Right forelimb (tissue), 1 donor: ENCODE measurements at regions not wholly inside any gene's neighbourhood (a gene's known extent, or its start where the extent isn't known, plus 50 kb on each side); places are given as distances from the start of the nearest gene placed in this dataset.

ENCODE experiments used
- DNase-seq: peaks from one replicate; pipeline ENCODE4 v3.0.0-alpha.2; 2018

GRCh38 chr1:38244218-38244845 lies 197.7 kb upstream of the POU3F1 start:
- no peak for DNase-seq

GRCh38 chr1:38243106-38243505 lies 196.5 kb upstream of the POU3F1 start:
- no peak for DNase-seq

- DNase-seq, result no peak
These were observed 195.9 kb upstream of the POU3F1 start for GRCh38 chr1:38242506-38242905.

- DNase-seq, result no peak
These were observed 195.2 kb upstream of the POU3F1 start for GRCh38 chr1:38241594-38242334.

DNA sequence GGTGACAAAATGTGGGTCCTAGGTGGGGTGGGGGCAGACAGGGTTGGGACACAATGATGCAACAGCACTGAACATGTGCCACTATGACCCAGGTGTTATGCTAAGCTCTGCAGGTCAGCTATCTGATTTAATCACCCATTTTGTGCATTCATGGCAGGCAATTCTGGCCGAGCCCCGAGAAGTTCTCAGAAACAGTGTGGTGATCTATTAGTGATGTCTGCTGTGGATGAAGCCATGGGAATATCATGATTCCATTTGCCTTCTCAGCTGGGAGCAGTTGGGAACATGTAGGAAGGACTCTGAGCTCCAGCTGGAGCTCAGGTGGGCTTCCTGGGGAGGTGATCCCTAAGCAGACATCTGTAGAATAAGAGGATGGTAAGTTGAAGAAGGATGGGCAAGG lies 194.0 kb upstream of the POU3F1 start:
- no peak for DNase-seq

GRCh38 chr1:38239258-38239835 lies 192.8 kb upstream of the POU3F1 start:
- no peak for DNase-seq

GRCh38 chr1:38238294-38238693 lies 191.7 kb upstream of the POU3F1 start:
- no peak for DNase-seq

DNA sequence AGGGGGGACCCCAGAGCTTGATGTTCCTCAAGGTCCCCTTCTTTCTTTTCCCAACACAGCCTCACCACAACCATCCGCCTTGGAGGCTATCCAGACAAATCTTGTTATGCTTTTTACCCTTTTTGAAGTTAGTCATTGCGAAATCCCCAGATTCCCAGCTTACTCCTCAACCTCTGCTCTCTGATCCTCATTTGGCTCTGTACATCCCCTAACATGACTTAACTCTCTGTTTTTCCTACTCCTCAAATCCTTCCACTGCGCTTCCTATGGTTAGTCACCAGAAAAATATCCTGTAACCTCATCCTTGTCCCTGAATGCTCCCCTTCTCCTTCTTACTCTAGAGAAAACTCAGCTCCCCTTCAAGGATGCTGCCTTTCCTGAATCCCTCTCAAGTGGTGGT lies 189.1 kb upstream of the POU3F1 start:
- DNase-seq, result no peak

DNA sequence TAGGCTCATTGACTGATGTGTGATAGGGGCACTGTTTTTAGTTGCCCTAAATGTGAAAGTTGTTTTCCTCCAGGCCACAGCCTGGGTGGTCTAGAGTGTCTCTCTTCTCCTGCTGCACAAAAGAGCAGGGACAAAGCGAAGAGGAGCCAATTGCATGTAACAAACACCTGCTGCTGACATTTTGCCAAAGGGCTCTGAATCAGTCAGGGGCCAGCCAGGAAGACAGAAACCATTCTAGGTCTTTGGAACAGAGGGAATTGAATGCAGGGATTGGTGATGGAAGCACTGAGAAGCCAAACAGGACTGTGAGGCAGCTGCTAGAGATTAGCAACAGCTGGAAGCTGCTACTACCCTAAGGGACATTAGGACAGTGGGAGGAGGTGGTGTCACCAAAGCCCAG lies 185.3 kb upstream of the POU3F1 start:
- DNase-seq, result no peak

DNA sequence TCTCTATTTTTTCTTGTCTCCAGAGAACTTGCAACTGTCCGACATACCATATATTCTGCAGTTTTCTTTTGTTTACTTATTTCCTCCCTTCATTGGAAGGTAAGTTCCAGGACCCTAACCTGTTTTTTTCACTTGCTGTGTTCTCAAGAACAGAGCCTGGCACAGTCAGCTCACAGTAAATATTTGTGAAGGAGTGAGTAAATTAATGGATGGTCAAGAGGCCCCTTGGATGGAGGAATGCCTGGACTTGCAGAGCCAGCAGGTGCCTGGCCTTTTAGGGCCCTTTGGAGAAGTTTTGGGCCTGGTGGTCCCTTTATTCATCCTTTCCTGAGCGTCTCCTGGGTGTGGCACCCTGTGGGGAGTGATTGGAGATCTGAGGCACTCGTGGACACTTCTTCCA lies 182.1 kb upstream of the POU3F1 start:
- no peak for DNase-seq

GRCh38 chr1:38225745-38226144 lies 179.2 kb upstream of the POU3F1 start:
- no peak for DNase-seq

DNA sequence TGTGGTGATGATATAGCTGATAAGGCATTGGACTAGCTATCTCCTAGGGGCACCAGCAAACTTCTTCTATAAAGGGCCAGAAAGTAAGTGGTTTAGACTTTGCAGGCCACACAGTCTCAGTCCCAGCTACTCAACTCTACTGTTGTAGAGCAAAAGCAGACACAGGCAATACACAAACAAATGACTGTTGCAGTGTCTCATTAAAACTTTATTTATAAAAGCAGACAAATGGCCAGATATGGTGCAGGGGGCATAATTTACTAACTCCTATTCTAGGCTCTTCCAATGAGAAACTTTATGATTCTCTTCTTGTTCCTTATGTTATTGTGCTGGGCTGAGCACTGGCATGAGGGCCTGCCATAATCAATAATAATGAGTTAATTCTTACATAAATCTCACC lies 176.8 kb upstream of the POU3F1 start:
- DNase-seq, result no peak

GRCh38 chr1:38222891-38223290 lies 176.3 kb upstream of the POU3F1 start:
- DNase-seq, result no peak

DNA sequence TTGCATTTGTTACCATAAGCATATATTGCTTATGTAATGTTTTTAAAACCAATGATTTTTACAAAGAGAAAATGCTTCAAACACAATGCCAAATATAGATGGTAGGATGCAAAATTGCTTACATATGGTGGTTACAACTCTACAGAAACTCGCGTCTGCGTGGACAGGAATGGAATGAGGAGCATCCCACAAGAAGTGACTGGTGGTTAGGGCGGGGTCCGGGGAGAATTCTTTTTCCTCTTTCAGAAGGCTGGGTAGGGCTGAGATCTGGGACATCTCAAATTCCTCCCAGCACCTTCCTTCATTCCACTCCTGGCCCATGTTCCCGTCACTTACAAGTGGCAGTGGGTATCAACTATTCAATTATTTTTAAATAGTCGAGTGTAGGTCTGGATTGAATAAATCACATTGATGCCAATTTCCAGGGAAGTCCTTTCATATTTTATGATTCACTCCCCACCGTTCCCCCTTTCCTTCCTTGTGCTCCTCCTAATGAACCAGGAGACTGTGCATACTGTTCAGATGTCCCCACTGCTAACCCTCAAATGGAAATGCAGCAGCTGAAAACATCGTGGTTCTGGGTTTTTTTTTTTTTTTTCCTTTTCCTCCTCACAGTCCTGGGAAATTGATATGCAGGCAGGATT lies 174.5 kb upstream of the POU3F1 start:
- no peak for DNase-seq

GRCh38 chr1:38217316-38217715 lies 170.7 kb upstream of the POU3F1 start:
- no peak for DNase-seq

DNA sequence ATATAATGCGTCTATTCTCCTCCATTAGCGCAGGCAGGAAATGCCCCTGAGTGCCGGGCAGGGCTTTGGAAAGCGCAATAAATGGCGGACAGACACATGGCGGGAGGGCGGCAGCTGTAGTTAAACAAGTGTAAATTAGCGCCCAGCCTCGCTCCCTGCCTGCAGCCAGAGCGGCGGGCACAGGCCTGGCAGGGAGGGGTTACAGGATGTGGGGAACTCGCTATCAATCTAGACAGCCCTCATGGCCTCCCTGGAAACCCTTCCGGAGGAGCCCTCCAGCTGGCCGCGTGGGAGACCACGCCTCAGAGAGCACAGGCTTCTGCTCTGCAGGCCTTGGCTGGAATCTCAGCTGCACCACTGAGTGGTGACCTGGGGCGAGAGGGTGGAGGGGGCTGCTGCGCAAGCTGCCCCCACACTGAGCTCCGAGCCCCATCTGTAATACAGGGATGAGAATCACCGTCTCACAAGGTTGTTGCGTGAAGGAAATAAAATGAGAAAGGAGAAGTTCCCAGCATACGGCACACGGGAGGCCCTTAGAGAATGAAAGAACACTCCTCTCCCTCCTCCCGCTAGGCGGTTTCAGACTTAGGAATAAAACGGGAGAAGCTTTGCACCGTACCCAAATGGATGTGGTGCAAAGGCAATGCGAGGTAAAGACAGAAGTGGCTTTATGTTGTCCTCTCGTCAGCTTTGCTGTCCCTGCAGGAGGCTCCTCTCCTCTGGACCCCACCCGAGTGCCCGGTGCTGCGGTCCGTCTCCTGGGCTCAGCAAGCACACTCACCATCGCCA lies 167.2 kb upstream of the POU3F1 start:
- no peak for DNase-seq

DNA sequence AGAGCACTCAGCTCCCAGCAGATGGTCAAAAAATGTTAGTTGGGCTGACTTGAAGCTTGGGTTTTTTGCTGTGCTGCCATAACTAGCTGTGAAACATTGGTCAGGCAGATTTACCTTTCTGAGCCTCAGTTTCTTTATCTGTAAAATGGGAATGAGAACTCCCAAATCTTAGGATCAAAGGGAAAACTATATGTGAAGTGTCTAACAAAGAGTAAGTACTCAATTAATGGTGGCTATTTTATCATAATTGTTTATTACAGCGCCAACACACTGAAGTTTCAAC lies 164.2 kb upstream of the POU3F1 start:
- DNase-seq, result no peak

DNA sequence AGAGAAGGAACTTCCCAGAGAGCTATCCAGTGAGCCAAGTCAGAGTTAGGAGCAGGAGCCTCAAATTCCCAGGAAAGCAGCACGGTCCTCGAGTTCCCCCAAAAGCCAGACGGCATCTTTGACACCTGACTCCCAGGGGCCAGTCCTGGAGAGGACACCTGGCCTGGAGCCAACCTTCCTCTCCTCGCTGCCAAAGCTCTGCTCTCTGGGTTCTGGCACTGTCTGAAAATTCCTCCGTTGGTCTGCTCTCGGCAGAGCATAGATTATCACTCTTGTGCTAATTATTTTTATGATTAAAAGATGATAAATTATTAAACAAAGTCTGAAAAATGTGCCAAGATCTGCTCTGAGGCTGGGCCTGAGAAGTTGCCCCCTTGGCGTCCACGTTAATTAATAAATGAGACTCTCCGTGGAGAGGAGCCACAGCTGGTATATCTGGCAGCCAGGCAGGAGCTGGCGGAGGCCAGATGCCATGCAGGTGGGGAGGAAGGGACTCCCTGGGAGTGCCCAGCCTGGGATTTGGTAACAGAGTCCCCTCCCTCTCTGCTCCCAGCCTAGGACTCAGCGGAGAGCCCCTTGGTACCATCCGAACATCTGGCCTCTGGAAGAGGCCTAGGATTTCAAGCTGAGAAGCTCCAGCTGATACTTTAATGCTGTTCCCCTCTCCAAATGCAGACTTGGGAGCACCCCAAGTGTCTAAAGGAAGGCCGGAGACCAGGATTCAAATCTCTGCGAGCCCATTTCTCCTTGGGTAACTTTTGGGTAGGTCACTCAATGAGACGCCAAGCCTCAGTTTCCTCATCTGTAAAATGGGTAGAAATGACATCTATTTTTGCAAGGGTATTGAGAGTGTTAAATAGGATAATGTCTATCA lies 163.7 kb upstream of the POU3F1 start:
- DNase-seq, result no peak

- no peak for DNase-seq
These were observed 162.4 kb upstream of the POU3F1 start for GRCh38 chr1:38208716-38209632.

DNA sequence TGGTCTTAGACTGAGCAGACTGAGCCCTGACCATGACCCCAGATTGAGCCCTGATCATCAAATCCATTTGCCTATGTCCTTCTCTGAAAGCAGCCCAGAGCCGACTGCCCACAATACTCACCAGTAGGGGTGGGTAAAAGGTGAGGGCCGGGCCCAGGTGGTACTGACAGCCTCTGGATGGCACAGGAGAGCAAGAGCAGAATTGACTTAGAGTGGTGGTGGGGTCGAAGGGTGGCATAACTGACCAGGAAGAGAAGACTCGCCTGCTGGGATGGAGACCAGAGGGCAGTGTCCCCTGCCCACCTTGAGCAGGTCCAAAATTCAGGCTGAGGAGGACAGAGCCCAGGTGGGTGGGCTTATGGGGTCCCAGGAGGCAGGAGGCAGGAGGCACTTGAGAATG lies 161.3 kb upstream of the POU3F1 start:
- DNase-seq, result no peak

DNA sequence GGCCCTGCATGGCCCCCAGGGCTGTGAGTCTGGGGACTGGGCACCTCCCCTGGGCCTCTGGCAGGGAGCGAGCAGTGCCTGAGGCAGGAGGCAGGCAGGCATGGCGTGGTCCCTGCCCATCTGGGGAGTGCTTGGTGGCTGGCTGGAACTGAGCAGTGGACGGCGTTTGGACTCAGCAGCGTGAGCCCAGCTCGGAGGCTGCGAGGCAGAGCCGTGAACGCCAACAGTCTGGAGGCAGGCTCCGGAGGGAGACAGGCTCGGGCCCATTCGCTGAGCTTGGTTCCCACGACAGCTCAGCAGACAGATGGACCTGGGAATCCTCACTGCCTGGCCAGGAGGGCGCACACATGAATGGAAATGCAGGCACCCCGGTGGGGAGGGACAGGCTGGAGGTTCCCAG lies 160.7 kb upstream of the POU3F1 start:
- DNase-seq, result no peak
